ENCODE measurements at regions not wholly inside any gene's neighbourhood (a gene's known extent, or its start where the extent isn't known, plus 50 kb on each side); places are given as distances from the start of the nearest gene placed in this dataset.

GRCh38 chr11:106464728-106465127, 387.3 kb downstream of the AASDHPPT start:
- TF ChIP-seq, protein P1, sequence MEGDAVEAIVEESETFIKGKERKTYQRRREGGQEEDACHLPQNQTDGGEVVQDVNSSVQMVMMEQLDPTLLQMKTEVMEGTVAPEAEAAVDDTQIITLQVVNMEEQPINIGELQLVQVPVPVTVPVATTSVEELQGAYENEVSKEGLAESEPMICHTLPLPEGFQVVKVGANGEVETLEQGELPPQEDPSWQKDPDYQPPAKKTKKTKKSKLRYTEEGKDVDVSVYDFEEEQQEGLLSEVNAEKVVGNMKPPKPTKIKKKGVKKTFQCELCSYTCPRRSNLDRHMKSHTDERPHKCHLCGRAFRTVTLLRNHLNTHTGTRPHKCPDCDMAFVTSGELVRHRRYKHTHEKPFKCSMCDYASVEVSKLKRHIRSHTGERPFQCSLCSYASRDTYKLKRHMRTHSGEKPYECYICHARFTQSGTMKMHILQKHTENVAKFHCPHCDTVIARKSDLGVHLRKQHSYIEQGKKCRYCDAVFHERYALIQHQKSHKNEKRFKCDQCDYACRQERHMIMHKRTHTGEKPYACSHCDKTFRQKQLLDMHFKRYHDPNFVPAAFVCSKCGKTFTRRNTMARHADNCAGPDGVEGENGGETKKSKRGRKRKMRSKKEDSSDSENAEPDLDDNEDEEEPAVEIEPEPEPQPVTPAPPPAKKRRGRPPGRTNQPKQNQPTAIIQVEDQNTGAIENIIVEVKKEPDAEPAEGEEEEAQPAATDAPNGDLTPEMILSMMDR (conservative IDR thresholded peaks at IDR 0.05): no peak
- no peak for TF ChIP-seq ZFX (IDR thresholded peaks at IDR 0.05)
